ENCODE measurements at regions not wholly inside any gene's neighbourhood (a gene's known extent, or its start where the extent isn't known, plus 50 kb on each side); places are given as distances from the start of the nearest gene placed in this dataset.
A peak's percentile ranks its signal among the peaks of the same experiment; 100 is the strongest.

DNA sequence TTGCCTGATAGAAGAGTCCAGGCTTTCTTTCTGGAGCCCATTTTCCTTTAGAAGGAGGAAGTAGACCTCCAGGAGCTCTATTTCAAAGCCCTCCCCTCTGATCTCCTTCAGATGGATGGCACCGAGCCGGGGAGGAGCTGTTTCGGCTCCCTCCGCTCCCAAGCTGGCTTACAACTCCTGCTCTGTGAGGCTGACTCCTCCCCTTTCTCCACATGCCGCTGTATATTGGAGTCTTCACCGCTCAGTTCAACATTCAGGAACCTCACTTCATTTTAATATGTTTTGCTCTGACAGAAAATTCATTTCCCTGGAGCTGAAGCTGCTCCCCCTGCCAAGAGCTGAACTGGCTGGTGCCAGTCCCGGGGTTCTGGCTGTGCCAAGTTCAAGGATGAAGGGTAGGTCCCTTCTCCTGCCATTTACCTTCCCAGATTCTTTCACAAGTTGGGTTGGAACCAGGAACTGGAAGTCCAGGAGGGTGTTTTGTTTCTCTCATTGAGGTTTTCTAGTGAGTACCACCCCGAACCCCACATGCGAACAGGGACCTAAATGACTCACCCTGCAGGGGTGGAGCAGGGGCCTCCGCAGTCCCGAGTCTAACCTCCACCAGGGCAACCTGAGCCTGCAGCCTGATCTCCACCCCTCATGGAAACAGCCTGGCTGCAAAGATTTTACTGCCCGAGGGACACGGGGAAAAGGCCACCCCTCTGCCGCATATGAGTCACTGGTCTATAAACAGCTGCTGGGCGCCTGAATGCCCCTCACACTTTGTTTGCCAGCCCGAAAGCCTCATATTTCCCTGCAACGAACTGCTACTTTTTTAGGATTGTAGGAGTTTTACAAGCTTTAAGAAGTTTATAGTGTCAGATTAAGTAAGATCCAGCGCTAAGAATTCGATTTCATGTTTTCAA lies 68.6 kb upstream of the FOXA2 start:
- no peak for DNase-seq (ENCODE audit: low read depth in 2 of 2)

DNA sequence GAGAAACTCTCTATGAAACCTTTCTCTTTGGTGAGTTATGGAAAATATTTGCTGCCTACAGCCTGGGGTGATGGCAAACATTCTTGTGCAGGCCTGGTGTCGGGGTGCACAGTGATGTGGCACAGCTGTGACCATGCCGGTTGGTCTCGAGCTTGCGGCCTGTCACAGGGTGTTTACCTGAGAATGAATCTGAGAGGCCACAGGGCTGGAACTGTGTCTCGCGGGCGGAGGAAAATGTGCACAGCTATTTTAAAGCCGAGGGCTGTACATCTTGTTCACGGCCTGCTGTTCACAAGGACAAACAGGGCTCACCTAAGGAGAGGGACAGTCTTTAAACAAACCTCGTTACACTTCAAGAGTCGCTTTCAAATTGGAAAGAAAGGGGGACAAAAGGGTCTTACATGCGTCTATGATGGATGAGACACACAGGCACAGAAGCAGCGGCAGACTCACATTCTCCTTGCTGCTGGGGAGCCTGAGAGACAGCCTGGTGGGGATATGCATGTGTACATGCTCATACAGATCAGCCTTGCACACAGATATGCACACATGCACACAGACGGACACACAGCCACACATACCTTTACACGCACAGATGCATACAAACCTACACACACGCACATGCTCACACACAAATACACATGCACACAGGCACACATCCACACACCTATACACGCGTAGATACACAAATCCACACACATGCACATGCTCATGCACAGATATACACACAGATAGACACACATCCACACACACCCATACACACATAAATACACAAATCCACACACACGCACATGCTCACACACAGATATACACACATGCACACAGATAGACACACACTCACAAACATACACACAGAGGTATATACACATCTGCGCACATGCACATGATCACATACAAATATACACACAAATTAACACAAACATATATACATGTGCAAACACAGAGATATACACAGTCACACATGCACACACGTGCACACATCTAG lies 69.6 kb upstream of the FOXA2 start:
- no peak for DNase-seq (ENCODE audit: low read depth in 2 of 2)

DNA sequence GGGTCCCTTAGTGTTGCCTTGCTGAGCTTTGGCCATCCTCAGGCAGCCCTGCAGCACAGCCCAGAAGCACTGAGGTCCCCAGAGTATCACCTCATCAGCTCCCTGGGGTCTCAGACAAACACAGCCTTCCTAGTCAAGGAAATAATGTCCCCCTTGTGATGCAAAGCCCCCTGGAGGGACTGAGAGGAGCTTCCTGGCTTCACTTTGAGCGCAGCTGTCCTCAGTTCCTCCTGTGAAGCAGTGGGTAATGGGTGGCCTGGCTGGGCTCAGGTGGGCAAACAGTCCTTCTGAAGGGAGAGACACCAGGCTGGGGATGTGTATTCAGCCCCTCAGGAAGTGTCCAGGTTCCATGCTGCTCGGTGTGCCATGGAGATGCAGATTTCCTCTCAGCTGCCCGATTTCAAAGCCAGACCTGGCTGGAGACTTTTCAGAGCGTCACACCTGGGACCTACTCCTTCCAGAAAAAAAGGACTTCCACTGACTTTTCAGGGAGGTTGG lies 79.2 kb upstream of the FOXA2 start:
- no peak for DNase-seq (ENCODE audit: low read depth in 2 of 2)

DNA sequence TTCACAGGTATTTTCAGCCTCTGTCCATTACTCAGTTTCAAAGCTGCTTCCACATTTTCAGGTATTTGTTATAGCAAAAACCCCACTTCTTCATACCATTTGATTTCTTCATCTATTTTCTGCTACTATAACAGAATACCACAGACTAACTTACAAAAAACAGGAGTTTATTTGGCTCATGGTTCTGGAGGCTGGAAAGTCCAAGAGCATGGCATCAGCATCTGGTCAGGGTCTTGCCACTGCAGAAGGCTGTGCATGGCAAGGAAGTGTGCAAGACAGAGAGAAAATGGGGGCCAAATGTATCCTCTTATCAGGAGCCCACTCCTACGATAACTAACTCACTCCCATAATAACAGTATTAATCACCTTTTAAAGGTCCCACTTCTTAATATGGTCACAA lies 82.8 kb upstream of the FOXA2 start:
- no peak for DNase-seq (ENCODE audit: low read depth in 2 of 2)

DNA sequence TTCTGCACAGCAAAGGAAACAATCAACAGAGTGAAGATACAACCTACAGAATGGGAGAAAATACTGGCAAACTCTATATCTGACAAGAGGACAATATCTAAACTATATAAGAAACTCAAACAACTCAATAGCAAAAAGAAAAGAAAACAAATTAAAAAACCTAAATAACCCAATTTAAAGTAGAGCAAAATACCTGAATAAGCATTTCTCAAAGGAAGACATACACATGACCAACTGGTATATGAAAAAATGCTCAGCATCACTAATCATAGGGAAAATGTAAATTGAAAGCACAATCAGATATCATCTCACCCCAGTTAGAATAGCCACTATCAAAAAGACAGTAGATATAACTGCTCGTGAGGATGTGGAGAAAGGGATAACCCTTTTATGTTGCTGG lies 87.8 kb upstream of the FOXA2 start:
- DNase-seq (ENCODE audit: low read depth in 2 of 2): no peak

DNA sequence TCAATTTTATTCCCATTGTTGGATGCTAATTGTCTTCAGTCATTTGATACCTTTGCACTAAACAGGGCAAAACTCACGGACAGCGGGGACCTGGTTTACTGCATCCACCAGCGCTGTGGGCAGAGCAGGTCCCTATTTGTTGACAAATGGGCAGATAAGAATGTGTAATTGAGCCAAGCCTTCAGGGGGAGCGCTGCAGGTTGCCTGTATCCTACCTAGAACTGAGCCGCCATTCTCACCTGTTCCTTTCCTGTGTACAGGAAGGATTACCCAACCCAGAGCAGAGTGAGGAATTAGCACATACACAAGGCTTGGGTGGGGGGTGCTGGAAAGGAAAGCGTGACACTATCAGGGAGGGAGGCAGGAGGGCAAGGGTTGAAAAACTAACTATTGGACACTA lies 89.1 kb upstream of the FOXA2 start:
- DNase-seq (ENCODE audit: low read depth in 2 of 2): no peak

DNA sequence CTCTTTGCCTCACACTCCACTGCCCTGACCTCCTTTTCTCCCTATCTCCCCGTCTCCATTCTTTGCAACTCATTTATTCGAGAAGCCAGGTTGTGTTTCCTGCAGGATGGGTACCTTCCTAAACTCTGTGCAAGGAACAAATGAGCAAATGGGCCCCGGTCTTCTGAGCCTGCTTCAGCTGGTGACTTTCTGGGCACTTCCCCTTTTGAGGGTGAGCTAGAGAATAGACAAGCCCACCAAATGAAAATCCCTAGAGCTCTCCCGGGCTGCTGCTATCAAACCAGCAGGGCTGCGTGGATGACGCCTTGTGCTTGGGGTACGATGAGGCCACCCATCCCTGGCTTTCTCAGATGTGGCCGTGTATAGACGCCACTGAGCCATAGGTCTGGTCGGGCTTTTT lies 91.0 kb upstream of the FOXA2 start:
- no peak for DNase-seq (ENCODE audit: low read depth in 2 of 2)

DNA sequence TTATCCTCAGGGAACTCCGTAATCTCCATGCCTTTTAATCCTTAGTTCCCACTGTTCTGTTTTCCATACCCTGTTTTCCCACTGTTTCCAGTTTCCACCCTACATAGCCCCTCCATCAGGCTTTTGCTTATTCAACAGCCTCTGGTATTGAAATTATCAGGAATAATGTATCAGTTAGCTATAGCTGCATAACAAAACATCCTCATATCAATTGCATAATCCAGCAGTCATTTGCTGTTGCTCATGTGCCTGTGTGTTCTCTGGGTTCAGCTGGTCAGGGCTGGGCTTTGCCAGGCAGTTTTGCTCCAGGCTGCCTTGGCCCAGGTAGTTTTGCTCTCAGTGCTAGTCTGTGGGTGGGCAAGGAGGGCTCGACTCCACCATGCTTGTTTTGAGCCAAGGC lies 94.3 kb upstream of the FOXA2 start:
- no peak for DNase-seq (ENCODE audit: low read depth in 2 of 2)

DNA sequence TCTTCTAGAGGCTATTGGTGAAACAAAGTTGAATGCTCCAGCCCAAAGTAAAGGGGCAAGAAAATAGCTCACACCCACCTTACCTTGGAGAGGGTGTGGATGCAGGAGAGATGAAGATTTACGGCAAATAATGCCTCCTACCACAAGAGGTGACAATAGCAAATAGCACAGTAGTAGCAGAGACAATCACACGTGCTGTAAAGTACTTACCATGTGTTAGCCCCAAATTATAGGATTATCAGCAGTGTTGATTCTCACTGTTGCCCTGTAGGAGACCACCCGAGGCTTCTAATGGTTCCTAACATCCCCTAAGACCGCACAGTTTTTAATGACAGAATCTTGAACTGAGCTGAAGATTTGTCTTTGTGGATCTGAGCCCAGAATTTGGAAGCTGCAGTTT lies 94.8 kb upstream of the FOXA2 start:
- no peak for DNase-seq (ENCODE audit: low read depth in 2 of 2)

DNA sequence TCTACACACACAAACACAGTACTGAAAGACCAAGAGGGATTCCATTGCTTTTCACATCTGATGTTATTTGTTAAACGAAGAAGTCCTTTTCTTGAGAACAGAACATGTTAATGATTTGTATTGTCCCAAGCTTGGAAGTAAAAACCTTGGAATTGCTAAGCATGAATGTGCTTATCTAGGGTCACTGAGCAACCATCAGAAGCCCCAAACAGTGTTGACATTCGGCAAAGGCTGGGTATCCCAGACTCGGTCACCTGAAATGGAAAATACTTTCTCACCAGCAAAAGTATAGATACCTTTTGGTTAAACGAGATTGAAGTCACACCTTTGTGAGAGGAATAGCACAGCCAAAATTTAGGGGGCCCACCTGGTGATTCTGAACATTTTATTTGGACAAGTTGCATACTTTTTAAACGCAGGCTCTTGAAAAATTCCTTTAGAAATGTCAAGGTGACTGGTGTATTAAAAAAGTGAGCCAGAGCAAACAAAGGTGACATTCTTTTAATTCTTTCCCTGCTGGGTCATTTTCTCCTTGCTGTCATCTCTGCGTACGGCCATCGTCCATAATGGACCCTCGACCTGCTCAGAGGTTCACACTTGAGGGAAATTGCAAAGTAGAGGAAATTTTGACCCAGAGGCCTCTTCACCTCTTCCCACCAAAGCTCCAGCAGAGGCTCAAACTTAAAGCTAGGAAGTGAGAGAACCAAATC lies 95.8 kb upstream of the FOXA2 start:
- DNase-seq (ENCODE audit: low read depth in 2 of 2): no peak

DNA sequence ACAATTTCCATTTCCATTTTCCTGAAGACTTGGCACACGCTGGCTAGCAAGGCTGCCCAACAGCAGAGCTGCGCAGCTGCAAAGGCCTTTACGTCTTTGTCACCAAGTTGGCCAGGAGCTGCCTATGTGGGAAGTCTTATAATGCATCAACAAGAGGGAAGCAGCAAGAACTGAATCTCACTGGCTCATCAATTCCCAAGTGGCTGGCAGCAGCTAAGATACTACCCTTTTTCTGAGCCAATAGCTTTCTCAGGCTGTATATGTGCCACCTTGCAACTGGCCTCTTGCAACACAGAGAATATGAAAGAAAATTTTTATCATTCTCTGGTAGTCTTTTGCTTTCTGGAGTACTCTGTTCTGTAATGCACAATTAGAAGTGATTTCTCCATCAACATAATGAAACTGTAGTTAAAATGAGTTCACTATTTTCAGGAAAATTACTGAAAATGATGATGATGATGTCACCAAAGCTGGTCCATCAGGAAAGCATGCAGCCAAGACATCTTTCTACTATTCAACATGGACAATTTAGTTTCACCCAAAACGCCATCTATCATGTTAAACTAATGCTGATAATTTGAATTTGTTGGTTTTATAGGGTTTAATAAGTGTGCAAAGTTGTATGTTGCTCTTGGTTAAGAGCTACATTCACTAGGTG lies 97.3 kb upstream of the FOXA2 start:
- no peak for DNase-seq (ENCODE audit: low read depth in 2 of 2)

DNA sequence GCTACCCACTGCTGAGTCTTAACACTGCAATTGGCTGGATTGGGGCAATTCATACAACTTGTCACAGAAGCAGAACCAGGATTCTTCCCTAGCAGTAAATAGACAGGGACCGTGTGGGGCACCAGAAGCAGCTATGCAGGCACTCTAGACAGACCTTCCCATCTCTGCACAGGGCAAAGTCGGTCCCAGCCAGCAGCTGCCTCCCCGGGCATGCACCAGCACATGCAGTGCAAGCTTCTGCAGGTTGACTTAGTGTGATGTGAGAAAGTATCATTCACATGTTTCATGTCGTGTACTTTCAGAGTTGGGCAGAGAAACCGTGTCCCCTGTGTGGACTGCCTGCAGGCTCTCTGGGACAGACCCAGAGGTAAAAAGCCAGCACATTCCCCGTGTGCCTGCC lies 98.0 kb upstream of the FOXA2 start:
- DNase-seq (ENCODE audit: low read depth in 2 of 2): no peak

DNA sequence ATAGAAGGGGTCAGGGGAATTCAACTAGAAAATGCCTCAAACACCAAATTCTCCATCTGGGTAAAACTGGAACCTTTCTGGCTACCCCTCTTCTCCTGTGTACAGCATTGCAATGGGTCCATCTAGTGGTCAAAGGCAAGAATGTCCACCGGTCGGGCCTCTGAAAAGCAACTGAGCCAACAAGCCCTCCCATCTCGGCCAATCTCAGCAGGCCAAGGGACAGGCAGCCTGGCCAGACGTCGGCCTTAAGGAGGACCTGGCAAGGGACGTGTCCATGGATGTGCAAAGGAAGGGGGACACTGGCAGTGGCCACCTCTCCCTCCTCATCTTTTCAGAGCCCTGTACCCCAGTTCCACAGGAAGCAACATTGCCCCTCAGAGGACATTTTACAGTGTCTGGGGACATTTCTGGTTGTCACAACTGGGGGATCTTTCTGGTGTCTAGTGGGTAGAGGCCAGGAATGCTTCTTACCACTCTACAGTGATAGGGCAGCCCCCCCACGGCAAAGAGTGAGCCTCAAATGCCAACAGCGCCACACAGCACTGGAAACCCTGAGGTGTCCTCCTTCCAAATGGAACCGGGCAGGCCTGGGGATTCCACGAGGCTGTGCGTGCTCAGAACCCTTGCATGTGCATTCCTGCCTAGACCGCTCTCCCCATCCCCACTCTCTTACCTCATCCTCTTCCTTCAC lies 99.8 kb upstream of the FOXA2 start:
- DNase-seq (ENCODE audit: low read depth in 2 of 2): peak in 1 of 2 donors; percentile 21

DNA sequence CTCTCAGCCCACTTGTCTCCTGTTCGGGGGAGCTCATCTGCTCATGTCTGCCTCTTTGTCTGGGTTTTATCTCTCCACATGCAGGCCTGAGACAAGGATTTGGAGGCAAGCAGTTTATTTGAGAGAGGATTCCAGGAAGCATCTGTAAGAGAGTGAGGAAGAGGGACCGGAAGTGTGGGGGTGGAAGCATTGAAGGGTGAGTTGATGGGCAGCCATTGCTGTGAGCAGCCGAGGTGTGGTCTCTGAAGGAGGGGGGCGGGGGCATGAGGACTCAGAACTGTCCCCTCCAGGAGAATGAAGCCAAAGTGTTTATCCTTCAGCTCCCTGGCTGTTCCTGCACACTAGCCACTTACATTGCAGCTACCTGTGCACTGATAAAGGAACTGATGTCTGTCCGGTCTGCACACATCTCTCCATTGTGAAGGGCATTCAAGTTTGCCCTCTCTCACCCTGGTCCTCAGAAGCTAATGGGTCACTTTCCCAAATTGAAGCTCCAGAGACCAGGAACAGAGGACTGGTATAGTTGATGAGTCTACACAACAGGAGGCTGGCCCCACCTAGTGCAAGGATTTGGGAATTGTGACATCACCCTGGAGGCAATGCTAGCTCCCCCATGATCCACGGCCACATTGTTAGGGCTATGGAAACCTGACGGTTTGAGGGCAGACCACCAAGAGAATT lies 100.5 kb upstream of the FOXA2 start:
- DNase-seq (ENCODE audit: low read depth in 2 of 2): no peak

DNA sequence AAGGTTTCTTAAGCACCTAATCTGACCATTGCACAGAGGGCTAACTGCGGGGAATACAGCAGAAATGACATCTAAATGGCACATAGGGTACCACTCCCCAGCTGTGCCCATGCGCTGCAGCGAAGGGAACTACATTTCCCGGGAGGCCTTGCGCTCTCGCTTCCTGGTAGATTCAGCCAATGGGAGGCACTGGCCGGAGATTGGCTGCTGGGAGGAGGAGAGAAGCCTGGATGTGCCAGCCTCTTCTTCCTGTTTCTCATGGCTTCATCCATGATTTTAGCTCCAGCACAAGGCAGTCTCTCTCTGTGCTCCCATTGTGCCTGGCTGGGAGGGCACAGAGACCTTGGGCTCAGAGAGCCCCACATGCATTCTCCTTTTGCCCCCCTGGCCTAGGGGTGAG lies 101.7 kb upstream of the FOXA2 start:
- no peak for DNase-seq (ENCODE audit: low read depth in 2 of 2)

DNA sequence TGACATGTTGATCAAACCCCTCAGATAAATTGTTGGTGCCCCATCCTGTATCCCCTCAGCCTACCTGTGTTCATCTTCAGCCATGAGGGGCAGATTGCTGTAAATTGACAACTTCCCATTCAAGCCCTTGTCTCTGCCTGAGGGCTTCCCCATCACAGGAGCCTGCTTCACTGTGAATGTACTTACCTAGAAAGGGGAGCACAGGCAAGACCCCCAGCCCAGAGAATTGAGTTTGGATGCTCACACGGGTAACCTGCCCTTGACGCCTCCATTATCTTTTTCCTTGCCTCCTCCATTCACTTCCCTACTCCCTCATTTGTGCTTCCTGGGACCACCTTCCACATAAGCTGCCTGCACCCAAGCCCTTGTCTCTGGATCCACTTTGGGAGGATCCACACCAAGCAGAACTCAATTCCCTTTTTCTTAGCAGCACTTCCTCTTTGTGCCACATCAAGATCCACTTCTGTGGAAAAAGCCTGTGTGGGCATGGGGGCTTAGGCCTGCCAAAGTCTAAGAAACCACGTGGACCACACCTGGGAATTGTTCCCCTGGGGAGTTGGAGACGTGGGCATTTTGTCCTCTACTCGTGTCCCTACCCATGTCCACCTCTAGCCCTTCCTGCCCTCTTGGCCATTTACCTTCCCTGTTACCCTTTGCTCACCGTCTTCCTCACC lies 103.4 kb upstream of the FOXA2 start:
- no peak for DNase-seq (ENCODE audit: low read depth in 2 of 2)

DNA sequence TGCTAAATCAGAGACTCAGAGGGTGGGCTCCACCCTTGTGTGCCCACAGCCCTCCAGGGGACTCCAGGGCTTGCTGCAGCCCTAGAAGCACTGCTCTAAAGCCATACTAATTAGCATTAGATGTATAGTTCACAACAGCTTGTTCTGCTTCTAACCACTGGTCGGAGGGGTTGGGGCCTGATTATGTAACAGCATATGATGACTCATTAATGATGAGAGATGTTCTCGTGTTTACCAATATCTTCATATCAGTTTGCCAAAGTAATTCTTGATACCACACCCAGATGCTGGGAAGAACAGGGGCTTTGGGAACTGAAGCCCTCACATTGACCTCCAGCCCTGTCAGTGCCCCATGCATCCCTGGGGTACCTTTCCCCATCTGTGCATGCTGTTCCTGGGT lies 104.1 kb upstream of the FOXA2 start:
- DNase-seq (ENCODE audit: low read depth in 2 of 2): no peak

DNA sequence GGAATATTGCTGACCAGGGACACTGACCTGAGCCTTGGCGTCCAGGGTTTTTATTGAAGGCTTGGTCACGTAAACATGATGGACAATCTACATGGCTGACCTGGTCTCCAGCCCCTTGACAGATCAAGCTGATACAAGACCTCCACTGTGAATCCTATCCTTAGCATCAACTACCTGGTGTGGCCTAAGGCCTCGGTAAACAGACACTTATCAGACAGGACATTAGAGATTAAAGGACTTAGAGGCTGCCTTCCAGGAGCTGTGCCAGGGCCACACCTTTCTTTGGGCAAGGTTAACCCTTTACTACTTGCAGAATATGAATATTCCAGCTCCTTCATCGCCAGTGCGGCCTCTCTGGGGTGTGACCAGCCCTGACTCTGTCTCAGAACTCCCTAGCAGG lies 104.9 kb upstream of the FOXA2 start:
- no peak for DNase-seq (ENCODE audit: low read depth in 2 of 2)

DNA sequence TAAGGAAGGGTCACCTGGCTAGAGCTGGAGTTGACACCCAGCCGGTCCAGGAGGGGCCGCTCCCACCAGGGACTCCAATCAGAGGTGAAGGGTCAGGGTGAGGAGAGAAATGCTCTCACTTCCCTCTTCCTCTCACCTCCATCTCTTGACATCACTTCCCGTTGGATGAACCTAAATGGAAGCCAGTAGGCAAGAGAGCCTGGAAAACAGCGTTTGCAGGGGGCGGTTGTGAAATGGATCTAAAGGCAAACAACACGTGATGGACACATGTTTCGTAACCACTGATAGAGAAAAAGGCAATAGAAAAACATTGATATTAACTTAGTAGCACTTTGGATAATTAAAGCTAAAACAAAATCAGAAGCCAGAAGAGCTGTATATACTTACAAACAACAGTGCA lies 105.6 kb upstream of the FOXA2 start:
- DNase-seq (ENCODE audit: low read depth in 2 of 2): no peak
